Activated naive CD8-positive, alpha-beta T cell treated with anti-CD3 and anti-CD28 coated beads, Interleukin-2, amount 10 ng/mL, durations not matched to agents 7 days and 5 days (primary cell): ENCODE measurements at regions not wholly inside any gene's neighbourhood (a gene's known extent, or its start where the extent isn't known, plus 50 kb on each side); places are given as distances from the start of the nearest gene placed in this dataset.
A peak's percentile ranks its signal among the peaks of the same experiment; 100 is the strongest.

ENCODE experiments used
- ATAC-seq: fragments of 150-1000 bp; cut with Tn5 transposase; one replicate; pipeline ENCODE4 v1.10.0; 2021; ENCODE audit warnings: low read depth, moderate library complexity
- POLR2A ChIA-PET: fragments of 350-600 bp; sonication (Branson Sonifier 250); formaldehyde crosslinking; loops from one replicate; lab custom pipeline; 2021; ENCODE audit warnings: antibody characterized with exemption; lab: Charles Lee
- DNase-seq: peaks from one replicate; pipeline ENCODE4 v3.0.0; 2021
- H3K27ac Mint-ChIP-seq: one replicate; pipeline ENCODE4 v1.8.0; 2022; ENCODE audit warnings: mild to moderate bottlenecking, mixed read lengths
- H3K27me3 Mint-ChIP-seq: one replicate; pipeline ENCODE4 v1.8.0; 2022; ENCODE audit warnings: mild to moderate bottlenecking, moderate library complexity, mixed read lengths
- H3K36me3 Mint-ChIP-seq: one replicate; pipeline ENCODE4 v1.8.0; 2021; ENCODE audit warnings: mild to moderate bottlenecking, mixed read lengths
- H3K4me1 Mint-ChIP-seq: one replicate; pipeline ENCODE4 v1.8.0; 2021; ENCODE audit warnings: mixed read lengths
- H3K4me3 Mint-ChIP-seq: one replicate; pipeline ENCODE4 v1.8.0; 2022; ENCODE audit warnings: mild to moderate bottlenecking, moderate library complexity, mixed read lengths
- H3K9me3 Mint-ChIP-seq: one replicate; pipeline ENCODE4 v1.8.0; 2021; ENCODE audit warnings: mixed read lengths

- Mint-ChIP-seq H3K9me3 (no peaks in the 10 kb centered on the region), H3K4me1 (no peaks in the 10 kb centered on the region), H3K27me3 (no peaks in the 10 kb centered on the region), H3K4me3 (no peak overlapping the region), H3K27ac (no peak overlapping the region), H3K36me3 (no peaks in the 10 kb centered on the region)
- POLR2A ChIA-PET = no interaction called here
- ATAC-seq (no peak), DNase-seq (no peak)
Measured at GRCh38 chr13:22265563-22265962, 594.7 kb downstream of the FGF9 start.

GRCh38 chr13:22270881-22271280, 600.0 kb downstream of the FGF9 start:
- no peaks in the 10 kb centered on the region for H3K27me3 Mint-ChIP-seq
- POLR2A ChIA-PET = no interaction called here
- no peaks in the 10 kb centered on the region for H3K9me3 Mint-ChIP-seq
- H3K27ac Mint-ChIP-seq = no peak overlapping the region
- no peak for DNase-seq
- H3K4me3 Mint-ChIP-seq = no peak overlapping the region
- no peak for ATAC-seq
- no peaks in the 10 kb centered on the region for H3K4me1 Mint-ChIP-seq
- no peaks in the 10 kb centered on the region for H3K36me3 Mint-ChIP-seq

DNA sequence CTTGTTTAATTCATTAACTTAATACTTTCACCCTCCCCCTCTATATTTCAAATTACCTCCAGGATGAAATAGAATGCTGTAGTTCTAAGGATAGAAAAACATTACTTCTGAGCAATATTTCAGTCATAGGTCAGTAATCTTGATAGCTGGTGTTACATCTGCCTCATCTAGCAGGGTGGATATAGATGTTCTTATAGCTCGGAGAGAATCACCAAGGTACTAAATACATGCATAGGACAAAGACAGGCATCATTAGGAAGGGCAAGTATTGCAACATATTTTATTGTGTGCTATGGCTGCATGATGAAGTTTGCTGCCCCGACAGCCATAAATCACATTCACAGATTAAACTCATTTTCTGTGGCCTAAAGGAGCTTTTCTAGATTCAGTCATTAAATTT, 601.0 kb downstream of the FGF9 start:
- Mint-ChIP-seq H3K9me3 (no peaks in the 10 kb centered on the region), H3K27ac (no peak overlapping the region), H3K27me3 (no peaks in the 10 kb centered on the region), H3K36me3 (no peaks in the 10 kb centered on the region), H3K4me1 (no peaks in the 10 kb centered on the region), H3K4me3 (no peak overlapping the region)
- DNase-seq = no peak
- no peak for ATAC-seq
- POLR2A ChIA-PET = no interaction called here

DNA sequence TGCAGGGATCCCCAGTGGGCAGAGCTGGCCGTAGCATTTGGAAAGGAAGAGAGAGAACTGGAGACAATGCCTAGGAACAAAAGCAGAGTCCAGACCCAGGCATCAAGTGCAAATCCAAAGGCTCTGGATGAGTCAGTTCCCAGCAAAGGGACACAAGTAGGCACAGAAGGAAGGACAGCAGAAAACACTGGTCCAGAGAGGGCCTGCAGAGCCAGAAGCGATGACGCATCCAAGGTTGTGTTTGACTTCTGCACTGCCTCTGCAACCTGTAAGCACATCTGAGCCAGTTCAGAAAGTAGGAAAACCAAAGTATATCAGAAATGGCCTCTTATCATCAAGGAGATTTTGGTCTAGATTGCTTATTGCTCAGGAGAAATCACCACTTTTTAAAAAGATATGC, 604.5 kb downstream of the FGF9 start:
- ATAC-seq (no peak), DNase-seq (no peak)
- POLR2A ChIA-PET = no interaction called here
- Mint-ChIP-seq H3K27ac (no peak overlapping the region), H3K4me3 (no peak overlapping the region), H3K36me3 (no peaks in the 10 kb centered on the region), H3K4me1 (no peaks in the 10 kb centered on the region), H3K27me3 (no peaks in the 10 kb centered on the region), H3K9me3 (no peaks in the 10 kb centered on the region)

- ATAC-seq = no peak
- Mint-ChIP-seq H3K4me1 (no peaks in the 10 kb centered on the region), H3K27me3 (no peaks in the 10 kb centered on the region), H3K36me3 (no peaks in the 10 kb centered on the region), H3K9me3 (no peaks in the 10 kb centered on the region), H3K4me3 (no peak overlapping the region), H3K27ac (no peak overlapping the region)
- no peak for DNase-seq
- POLR2A ChIA-PET = no interaction called here
Measured at GRCh38 chr13:22276616-22277015, 605.7 kb downstream of the FGF9 start.

DNA sequence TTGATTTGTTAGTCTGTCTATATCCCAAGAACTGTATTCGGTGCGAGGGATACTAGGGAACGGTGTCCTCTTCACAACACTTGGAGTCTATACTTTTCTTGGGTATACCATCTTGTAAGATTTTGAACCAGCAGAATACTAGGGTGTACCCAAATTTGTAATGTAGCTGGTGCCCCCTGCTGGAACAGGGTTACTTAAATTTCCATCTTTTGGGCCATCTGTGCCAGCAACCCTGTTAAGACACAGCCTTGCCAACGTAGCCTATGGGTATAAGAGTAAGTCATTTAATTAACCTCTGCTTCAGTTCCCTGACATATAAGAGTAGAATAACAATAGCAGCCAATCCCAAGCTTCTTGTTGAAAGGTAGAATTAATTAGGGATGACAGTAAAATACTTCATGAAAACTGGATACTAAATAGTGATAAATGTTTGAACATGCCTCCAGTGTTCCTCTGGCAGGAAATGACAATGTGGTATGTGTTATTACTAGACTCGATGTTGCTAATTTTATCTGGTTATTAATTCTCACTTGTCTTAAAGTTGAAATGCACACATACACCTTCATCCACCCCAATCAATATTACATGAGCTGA, 607.6 kb downstream of the FGF9 start:
- Mint-ChIP-seq H3K27me3 (no peaks in the 10 kb centered on the region), H3K9me3 (no peaks in the 10 kb centered on the region), H3K4me1 (no peaks in the 10 kb centered on the region), H3K4me3 (no peak overlapping the region), H3K36me3 (no peaks in the 10 kb centered on the region), H3K27ac (no peak overlapping the region)
- ATAC-seq (no peak), DNase-seq (peak; percentile 40)
- POLR2A ChIA-PET = no interaction called here

DNA sequence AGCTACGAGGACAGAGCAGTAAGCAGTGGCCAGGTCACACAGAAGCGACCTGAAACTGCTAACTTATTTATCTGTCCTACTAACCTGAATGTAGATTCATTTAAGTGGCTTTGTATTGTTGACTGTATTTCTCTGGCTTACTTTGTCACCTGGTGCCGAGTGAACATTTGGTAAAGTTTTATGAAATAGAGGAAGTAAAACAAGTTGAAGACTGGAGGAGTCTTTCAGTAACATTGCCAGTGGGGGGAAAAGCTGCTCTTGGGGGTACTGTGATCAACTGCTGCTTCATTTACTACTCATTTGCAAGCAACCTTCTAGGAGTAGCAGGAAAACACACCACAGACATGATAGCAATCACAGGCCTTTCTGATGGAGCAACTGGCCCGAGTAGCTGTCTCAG, 615.0 kb downstream of the FGF9 start:
- POLR2A ChIA-PET = no interaction called here
- Mint-ChIP-seq H3K4me3 (no peak overlapping the region), H3K9me3 (no peaks in the 10 kb centered on the region), H3K27ac (no peak overlapping the region), H3K36me3 (no peaks in the 10 kb centered on the region), H3K4me1 (no peaks in the 10 kb centered on the region), H3K27me3 (no peaks in the 10 kb centered on the region)
- DNase-seq (no peak), ATAC-seq (no peak)

- Mint-ChIP-seq H3K4me3 (no peak overlapping the region), H3K27ac (no peak overlapping the region), H3K27me3 (no peaks in the 10 kb centered on the region), H3K36me3 (no peaks in the 10 kb centered on the region), H3K9me3 (no peaks in the 10 kb centered on the region), H3K4me1 (no peaks in the 10 kb centered on the region)
- POLR2A ChIA-PET = no interaction called here
- ATAC-seq (no peak), DNase-seq (no peak)
Measured at GRCh38 chr13:22286338-22286737, 615.5 kb downstream of the FGF9 start.

DNA sequence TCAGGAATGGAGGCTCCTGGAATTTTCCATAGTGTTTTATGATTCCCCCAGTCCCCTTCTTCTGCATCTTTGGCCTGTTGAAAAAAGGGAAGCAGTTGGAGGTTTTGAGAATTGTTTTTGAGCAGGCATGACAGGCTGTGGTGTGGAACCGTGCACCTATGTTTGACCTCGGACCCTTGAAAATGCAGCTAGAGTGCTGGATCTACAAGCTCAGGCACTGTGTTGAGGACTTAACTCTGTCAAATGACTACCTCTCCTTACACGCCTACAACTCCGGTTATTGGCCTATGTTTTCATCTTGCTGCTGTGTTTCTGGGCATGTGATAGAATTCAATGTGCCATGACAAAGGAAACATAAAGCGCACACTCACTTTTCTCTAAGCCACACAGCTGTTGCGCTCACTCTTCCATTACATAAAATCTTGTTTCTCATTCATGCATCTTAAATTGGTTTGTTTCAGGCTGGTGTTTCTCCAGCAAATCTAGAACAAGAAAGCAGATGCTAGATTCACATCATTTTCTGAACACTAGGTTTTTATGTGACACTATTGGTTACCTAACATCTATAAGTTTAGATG, 616.6 kb downstream of the FGF9 start:
- peaks cover 2% of the 10 kb centered on the region for H3K27me3 Mint-ChIP-seq
- no peak overlapping the region for H3K4me3 Mint-ChIP-seq
- no peaks in the 10 kb centered on the region for H3K36me3 Mint-ChIP-seq
- ATAC-seq (no peak), DNase-seq (no peak)
- no peaks in the 10 kb centered on the region for H3K4me1 Mint-ChIP-seq
- H3K27ac Mint-ChIP-seq = no peak overlapping the region
- POLR2A ChIA-PET = no interaction called here
- H3K9me3 Mint-ChIP-seq = no peaks in the 10 kb centered on the region

DNA sequence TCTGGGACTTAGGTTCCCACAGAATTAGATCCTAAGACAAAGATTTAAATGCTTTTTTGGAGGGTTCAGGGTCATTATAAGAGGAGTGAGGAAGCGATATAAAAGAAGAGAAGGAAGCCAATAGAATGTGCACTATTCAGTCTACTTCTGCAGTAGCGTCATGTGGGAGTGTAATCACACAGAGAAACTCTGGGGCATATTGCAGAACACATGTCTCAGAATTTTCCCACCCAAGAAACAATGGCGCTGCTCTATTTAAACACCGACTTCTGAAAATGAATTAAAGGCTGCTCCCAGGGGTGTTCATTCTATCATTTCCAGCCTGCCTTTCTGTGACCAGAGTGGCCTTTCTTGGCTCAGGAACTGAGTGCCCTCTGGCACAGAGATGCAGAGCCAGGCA, 617.6 kb downstream of the FGF9 start:
- DNase-seq = no peak
- Mint-ChIP-seq H3K4me1 (no peaks in the 10 kb centered on the region), H3K27me3 (peaks cover 2% of the 10 kb centered on the region), H3K27ac (no peak overlapping the region), H3K9me3 (no peaks in the 10 kb centered on the region), H3K36me3 (no peaks in the 10 kb centered on the region), H3K4me3 (no peak overlapping the region)
- POLR2A ChIA-PET = no interaction called here
- no peak for ATAC-seq

- Mint-ChIP-seq H3K36me3 (no peaks in the 10 kb centered on the region), H3K4me3 (no peak overlapping the region), H3K27ac (no peak overlapping the region), H3K9me3 (no peaks in the 10 kb centered on the region), H3K4me1 (no peaks in the 10 kb centered on the region), H3K27me3 (peaks cover 2% of the 10 kb centered on the region)
- POLR2A ChIA-PET = no interaction called here
- no peak for ATAC-seq
- no peak for DNase-seq
Measured at GRCh38 chr13:22289711-22290110, 618.8 kb downstream of the FGF9 start.

DNA sequence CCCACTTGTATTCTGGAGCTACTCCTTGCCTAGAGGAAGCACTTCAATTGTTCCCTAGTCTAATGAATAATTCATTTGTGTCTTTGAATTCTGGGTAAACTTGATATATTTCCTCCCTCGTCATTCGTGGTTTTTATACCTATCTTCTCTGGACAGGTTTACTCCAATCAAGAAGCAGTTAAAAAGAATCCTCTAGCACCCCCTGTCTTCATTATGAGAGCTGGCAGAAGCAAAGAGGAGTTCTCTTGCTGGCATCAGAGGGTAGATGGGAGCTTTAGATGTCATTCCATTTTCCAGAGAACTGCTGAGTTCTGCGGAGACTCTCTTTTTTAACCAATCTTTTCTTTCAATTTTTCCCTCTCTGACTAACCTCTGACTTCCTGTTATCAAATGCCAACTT, 627.7 kb downstream of the FGF9 start:
- H3K27me3 Mint-ChIP-seq = no peaks in the 10 kb centered on the region
- POLR2A ChIA-PET = no interaction called here
- no peak overlapping the region for H3K4me3 Mint-ChIP-seq
- ATAC-seq (no peak), DNase-seq (no peak)
- no peaks in the 10 kb centered on the region for H3K4me1 Mint-ChIP-seq
- H3K36me3 Mint-ChIP-seq = peaks cover 4% of the 10 kb centered on the region
- peaks cover 15% of the 10 kb centered on the region for H3K9me3 Mint-ChIP-seq
- no peak overlapping the region for H3K27ac Mint-ChIP-seq

DNA sequence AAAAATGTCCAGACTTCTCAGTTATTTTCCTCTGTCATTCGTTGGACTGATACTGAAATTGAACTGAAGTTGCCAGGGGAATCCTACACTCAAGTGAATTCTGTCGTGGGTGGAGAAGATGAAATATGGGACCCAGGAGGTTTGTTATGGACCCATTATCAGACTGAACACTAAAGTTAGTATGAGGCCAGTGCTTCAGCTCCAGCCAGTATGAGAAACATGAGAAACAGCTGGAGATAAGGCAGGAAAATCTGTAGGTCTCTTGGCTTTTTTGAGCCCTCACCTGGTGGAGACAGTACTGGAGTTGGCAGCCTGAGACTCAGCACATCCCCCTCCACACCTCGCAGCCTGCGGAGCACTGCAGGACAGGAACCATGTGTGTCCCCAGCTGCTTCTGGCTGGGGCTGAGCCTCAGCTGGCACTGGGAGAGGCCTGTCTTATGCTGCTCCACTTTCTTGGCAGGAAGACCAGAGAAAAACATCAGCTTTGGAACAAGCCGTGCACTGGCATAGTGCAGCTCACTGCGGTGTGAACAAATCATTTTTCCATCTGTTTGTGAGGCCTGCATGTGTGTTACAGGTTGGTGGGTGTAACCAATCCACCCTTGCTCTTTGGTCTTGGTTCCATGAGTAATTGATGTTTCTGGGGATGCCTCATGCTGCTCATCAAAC, 641.0 kb downstream of the FGF9 start:
- ATAC-seq (no peak), DNase-seq (no peak)
- Mint-ChIP-seq H3K36me3 (no peaks in the 10 kb centered on the region), H3K27me3 (no peaks in the 10 kb centered on the region), H3K4me3 (no peak overlapping the region), H3K4me1 (no peaks in the 10 kb centered on the region), H3K27ac (no peak overlapping the region), H3K9me3 (peaks cover 7% of the 10 kb centered on the region)
- POLR2A ChIA-PET = no interaction called here

- Mint-ChIP-seq H3K4me3 (no peak overlapping the region), H3K36me3 (no peaks in the 10 kb centered on the region)
Measured at GRCh38 chr13:22312405-22312803, 641.5 kb downstream of the FGF9 start.

More at GRCh38 chr13:22312405-22312803, 641.5 kb downstream of the FGF9 start:
- Mint-ChIP-seq H3K9me3 (peaks cover 7% of the 10 kb centered on the region), H3K4me1 (no peaks in the 10 kb centered on the region), H3K27me3 (no peaks in the 10 kb centered on the region), H3K27ac (no peak overlapping the region)
- POLR2A ChIA-PET = no interaction called here
- DNase-seq = no peak
- no peak for ATAC-seq
